Caco-2 (cell line): ENCODE measurements at regions not wholly inside any gene's neighbourhood (a gene's known extent, or its start where the extent isn't known, plus 50 kb on each side); places are given as distances from the start of the nearest gene placed in this dataset.

Source experiments
- BruUV-seq: library from RNA; stranded (reverse); fragments of 400-500 nt; replicated peaks from 2 replicates; lab custom pipeline; 2021; lab: Mats Ljungman, UMichigan
- CTCF ChIA-PET: fragments of 300-600 bp; sonication (Branson Sonifier 250); formaldehyde crosslinking; loops from one replicate; lab custom pipeline; 2022; ENCODE audit warnings: antibody characterized with exemption; lab: Charles Lee
- POLR2A ChIA-PET: fragments of 300-600 bp; sonication (Branson Sonifier 250); formaldehyde crosslinking; loops from one replicate; lab custom pipeline; 2022; ENCODE audit warnings: antibody characterized with exemption; lab: Charles Lee
- DNase-seq, 2 experiments: peaks; one replicate each; pipeline versions ENCODE4 v3.0.0 to v3.0.0-alpha.2; 2020 to 2022
- H3K27me3 ChIP-seq: replicated peaks from 2 replicates; pipeline ENCODE4 v1.6.0; 2011; ENCODE audit warnings: low read length; ENCODE audit not compliant: control insufficient read depth, insufficient read depth
- H3K36me3 ChIP-seq: 2 replicates; pipeline ENCODE4 v1.5.1; 2011; ENCODE audit warnings: low read length; ENCODE audit not compliant: control insufficient read depth, insufficient read depth
- H3K4me1 ChIP-seq: fragments of 250-450 bp; sonication (Bioruptor Pico); 2 replicates; pipeline ENCODE4 v1.5.1; 2020; ENCODE audit warnings: mild to moderate bottlenecking
- H3K4me3 ChIP-seq: 2 replicates; pipeline ENCODE4 v1.5.1; 2011; ENCODE audit warnings: low read depth, mild to moderate bottlenecking, control low read depth, low read length
- H3K9me3 ChIP-seq: fragments of 250-450 bp; sonication (Bioruptor Pico); 2 replicates; pipeline ENCODE4 v1.5.1; 2020; ENCODE audit warnings: mild to moderate bottlenecking, moderate library complexity
- H3K27ac Mint-ChIP-seq: one replicate; pipeline ENCODE4 v1.8.0; 2022; ENCODE audit warnings: mixed read lengths; ENCODE audit not compliant: unreplicated experiment
- H3K27me3 Mint-ChIP-seq: one replicate; pipeline ENCODE4 v1.8.0; 2022; ENCODE audit warnings: mixed read lengths; ENCODE audit not compliant: insufficient read depth, unreplicated experiment
- H3K36me3 Mint-ChIP-seq: one replicate; pipeline ENCODE4 v1.8.0; 2022; ENCODE audit warnings: mild to moderate bottlenecking, mixed read lengths; ENCODE audit not compliant: insufficient read depth, unreplicated experiment
- H3K4me1 Mint-ChIP-seq: one replicate; pipeline ENCODE4 v1.8.0; 2022; ENCODE audit warnings: low read depth, mixed read lengths; ENCODE audit not compliant: unreplicated experiment
- H3K4me3 Mint-ChIP-seq: one replicate; pipeline ENCODE4 v1.8.0; 2022; ENCODE audit warnings: mild to moderate bottlenecking, moderate library complexity, mixed read lengths; ENCODE audit not compliant: unreplicated experiment
- H3K9me3 Mint-ChIP-seq: one replicate; pipeline ENCODE4 v1.8.0; 2022; ENCODE audit warnings: mixed read lengths; ENCODE audit not compliant: unreplicated experiment
- CTCF ChIP-seq, 2 experiments: fragments of 200-600 bp in 1 of 2; IDR thresholded peaks; 1 replicate in 1 of 2; 2 replicates in 1 of 2; pipeline versions ENCODE4 v1.5.1 to v1.8.0; 2011 to 2022; ENCODE audit warnings: antibody characterized with exemption in 1 of 2, control low read depth in 1 of 2, inconsistent platforms in 1 of 2, low read depth in 1 of 2, low read length in 1 of 2, mild to moderate bottlenecking in 1 of 2, moderate library complexity in 1 of 2; ENCODE audit not compliant: insufficient read depth in 1 of 2, severe bottlenecking in 1 of 2, unreplicated experiment in 1 of 2
- intact Hi-C: fragments of 100-400 bp; cut with micrococcal nuclease; formaldehyde crosslinking; loops from one replicate; pipeline ENCODE4 v1.10.0; 2022; ENCODE audit not compliant: unreplicated experiment

GRCh38 chr9:134525070-134525815 is 116.4 kb upstream of the COL5A1 start:
- H3K27me3 ChIP-seq = no peaks in the 10 kb centered on the region; the same call in 1 of the 2 replicates
- ChIA-PET CTCF (no interaction called here), POLR2A (no interaction called here)
- DNase-seq = no peak
- H3K36me3 ChIP-seq = no peaks in the 10 kb centered on the region
- BruUV-seq = no TSS peak
- intact Hi-C loops = no loop called here
- no peak overlapping the region for H3K4me3 Mint-ChIP-seq
- H3K4me1 Mint-ChIP-seq = no peaks in the 10 kb centered on the region
- peaks cover 6% of the 10 kb centered on the region; the same call in 1 of the 2 replicates for H3K9me3 ChIP-seq
- no peak overlapping the region for H3K4me3 ChIP-seq
- H3K4me1 ChIP-seq = no peaks in the 10 kb centered on the region
- H3K27ac Mint-ChIP-seq = no peak overlapping the region
- no peaks in the 10 kb centered on the region for H3K36me3 Mint-ChIP-seq
- H3K9me3 Mint-ChIP-seq = peaks cover 7% of the 10 kb centered on the region
- H3K27me3 Mint-ChIP-seq = peaks cover 16% of the 10 kb centered on the region
- no peak for TF ChIP-seq CTCF (IDR thresholded peaks at IDR 0.05; ENCODE audit: insufficient read depth in 1 of 2, low read depth in 1 of 2, low read length in 1 of 2, severe bottlenecking in 1 of 2, unreplicated experiment in 1 of 2)

GRCh38 chr9:134525841-134526583 is 115.6 kb upstream of the COL5A1 start:
- H3K27me3 ChIP-seq = no peaks in the 10 kb centered on the region; the same call in 1 of the 2 replicates
- ChIA-PET POLR2A (no interaction called here), CTCF (no interaction called here)
- H3K9me3 ChIP-seq = peaks cover under 1% of the 10 kb centered on the region; the same call in 1 of the 2 replicates
- Mint-ChIP-seq H3K36me3 (no peaks in the 10 kb centered on the region), H3K27ac (no peak overlapping the region), H3K9me3 (peaks cover 10% of the 10 kb centered on the region), H3K4me3 (no peak overlapping the region), H3K27me3 (peaks cover 16% of the 10 kb centered on the region), H3K4me1 (no peaks in the 10 kb centered on the region)
- H3K36me3 ChIP-seq = no peaks in the 10 kb centered on the region
- intact Hi-C loops = no loop called here
- H3K4me3 ChIP-seq = no peak overlapping the region
- no TSS peak for BruUV-seq
- TF ChIP-seq CTCF (IDR thresholded peaks at IDR 0.05; ENCODE audit: insufficient read depth in 1 of 2, low read depth in 1 of 2, low read length in 1 of 2, severe bottlenecking in 1 of 2, unreplicated experiment in 1 of 2) = no peak
- no peak for DNase-seq
- H3K4me1 ChIP-seq = no peaks in the 10 kb centered on the region

GRCh38 chr9:134526584-134527477 is 114.8 kb upstream of the COL5A1 start:
- no peak overlapping the region for H3K4me3 Mint-ChIP-seq
- TF ChIP-seq CTCF (IDR thresholded peaks at IDR 0.05; ENCODE audit: insufficient read depth in 1 of 2, low read depth in 1 of 2, low read length in 1 of 2, severe bottlenecking in 1 of 2, unreplicated experiment in 1 of 2) = no peak
- ChIA-PET POLR2A (no interaction called here), CTCF (no interaction called here)
- BruUV-seq = no TSS peak
- Histone ChIP-seq H3K36me3 (no peaks in the 10 kb centered on the region), H3K27me3 (no peaks in the 10 kb centered on the region; the same call in 1 of the 2 replicates), H3K9me3 (no peaks in the 10 kb centered on the region), H3K4me3 (no peak overlapping the region), H3K4me1 (no peaks in the 10 kb centered on the region)
- H3K36me3 Mint-ChIP-seq = no peaks in the 10 kb centered on the region
- no peaks in the 10 kb centered on the region for H3K4me1 Mint-ChIP-seq
- intact Hi-C loops = no loop called here
- no peak for DNase-seq
- peaks cover 10% of the 10 kb centered on the region for H3K9me3 Mint-ChIP-seq
- no peak overlapping the region for H3K27ac Mint-ChIP-seq
- H3K27me3 Mint-ChIP-seq = peaks cover 16% of the 10 kb centered on the region
